C4-2B (cell line): ENCODE measurements at regions not wholly inside any gene's neighbourhood (a gene's known extent, or its start where the extent isn't known, plus 50 kb on each side); places are given as distances from the start of the nearest gene placed in this dataset.

Experiments
- ZFX ChIP-seq: fragments of 450-650 bp; IDR thresholded peaks from 2 replicates; pipeline ENCODE4 v1.6.1; 2017
- TF ChIP-seq, protein P1 (sequence below): fragments of 450-650 bp; conservative IDR thresholded peaks from 2 replicates; pipeline ENCODE4 v1.5.1; 2017; ENCODE audit warnings: mild to moderate bottlenecking

DNA sequence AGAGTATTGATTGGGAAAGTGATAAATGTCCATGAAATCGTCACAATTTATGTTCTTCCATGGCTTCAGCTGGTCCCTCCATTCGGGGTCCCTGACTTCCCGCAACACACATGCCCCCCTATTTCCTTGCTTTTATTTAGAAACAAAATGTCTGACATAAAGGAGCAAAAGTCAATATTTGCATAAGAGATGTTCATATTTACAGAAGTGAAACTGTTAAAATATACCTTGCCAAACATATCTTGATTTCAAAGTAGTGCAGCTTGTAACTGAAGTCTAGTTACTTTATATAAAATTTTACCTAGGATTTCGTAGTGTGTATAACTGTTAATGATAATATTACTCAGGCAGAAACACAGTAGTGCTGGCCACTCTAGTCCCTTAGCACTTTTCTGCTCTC lies 548.9 kb upstream of the ADGRB3 start:
- TF ChIP-seq, protein P1, sequence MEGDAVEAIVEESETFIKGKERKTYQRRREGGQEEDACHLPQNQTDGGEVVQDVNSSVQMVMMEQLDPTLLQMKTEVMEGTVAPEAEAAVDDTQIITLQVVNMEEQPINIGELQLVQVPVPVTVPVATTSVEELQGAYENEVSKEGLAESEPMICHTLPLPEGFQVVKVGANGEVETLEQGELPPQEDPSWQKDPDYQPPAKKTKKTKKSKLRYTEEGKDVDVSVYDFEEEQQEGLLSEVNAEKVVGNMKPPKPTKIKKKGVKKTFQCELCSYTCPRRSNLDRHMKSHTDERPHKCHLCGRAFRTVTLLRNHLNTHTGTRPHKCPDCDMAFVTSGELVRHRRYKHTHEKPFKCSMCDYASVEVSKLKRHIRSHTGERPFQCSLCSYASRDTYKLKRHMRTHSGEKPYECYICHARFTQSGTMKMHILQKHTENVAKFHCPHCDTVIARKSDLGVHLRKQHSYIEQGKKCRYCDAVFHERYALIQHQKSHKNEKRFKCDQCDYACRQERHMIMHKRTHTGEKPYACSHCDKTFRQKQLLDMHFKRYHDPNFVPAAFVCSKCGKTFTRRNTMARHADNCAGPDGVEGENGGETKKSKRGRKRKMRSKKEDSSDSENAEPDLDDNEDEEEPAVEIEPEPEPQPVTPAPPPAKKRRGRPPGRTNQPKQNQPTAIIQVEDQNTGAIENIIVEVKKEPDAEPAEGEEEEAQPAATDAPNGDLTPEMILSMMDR = no peak
- no peak for TF ChIP-seq ZFX
